Mucosa of gallbladder (tissue), 1 donor: ENCODE measurements at regions not wholly inside any gene's neighbourhood (a gene's known extent, or its start where the extent isn't known, plus 50 kb on each side); places are given as distances from the start of the nearest gene placed in this dataset.
"Not testable (repeated sequence)": the region's sequence is repeated elsewhere in the genome, so short reads cannot be mapped to it uniquely, and the experiment has no call there.

Experiments
- DNase-seq: peaks from one replicate; pipeline ENCODE4 v3.0.0-alpha.2; 2020; ENCODE audit warnings: low spot score
- donor health status: DM: no; HTN: no; CAD: no.

DNA sequence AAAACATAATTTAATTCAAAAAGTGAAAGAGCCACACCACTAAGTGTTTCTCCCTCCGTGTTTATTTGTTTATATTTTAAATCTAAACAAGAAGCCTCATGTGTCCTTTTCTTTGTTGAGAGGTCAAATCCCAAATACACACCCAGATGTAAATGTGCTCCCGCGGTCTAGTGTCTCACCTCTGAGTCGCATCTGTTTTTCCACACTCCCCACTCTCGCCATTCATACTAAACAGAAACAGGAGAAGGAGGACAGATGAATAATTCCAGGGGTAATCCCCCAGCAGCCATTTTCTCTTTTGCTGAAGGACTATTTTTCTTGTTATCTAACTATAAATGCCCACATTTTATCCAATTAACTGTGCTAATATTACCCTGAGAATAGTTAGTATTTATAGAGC, 361.6 kb upstream of the RIOK2 start:
- DNase-seq: no peak

DNA sequence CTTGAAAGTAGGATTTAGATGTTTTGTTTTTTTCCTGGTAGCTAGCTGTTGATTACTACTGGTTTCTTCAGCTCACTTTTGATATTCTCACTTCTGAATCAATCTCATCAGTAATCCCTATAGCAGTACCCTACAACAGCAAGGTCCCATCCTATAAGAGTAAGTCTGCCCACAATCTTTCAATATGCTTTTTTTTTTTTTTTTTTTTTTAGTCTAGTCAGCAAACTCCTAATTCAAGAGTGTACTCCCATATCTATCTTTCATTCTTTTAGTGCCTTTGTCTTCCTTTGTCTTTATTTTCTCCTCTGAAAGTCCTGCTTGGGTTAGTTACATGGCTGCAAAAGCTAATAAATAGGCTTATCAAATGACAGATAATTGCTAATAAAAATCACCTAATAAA, 362.4 kb upstream of the RIOK2 start:
- DNase-seq: no peak

DNA sequence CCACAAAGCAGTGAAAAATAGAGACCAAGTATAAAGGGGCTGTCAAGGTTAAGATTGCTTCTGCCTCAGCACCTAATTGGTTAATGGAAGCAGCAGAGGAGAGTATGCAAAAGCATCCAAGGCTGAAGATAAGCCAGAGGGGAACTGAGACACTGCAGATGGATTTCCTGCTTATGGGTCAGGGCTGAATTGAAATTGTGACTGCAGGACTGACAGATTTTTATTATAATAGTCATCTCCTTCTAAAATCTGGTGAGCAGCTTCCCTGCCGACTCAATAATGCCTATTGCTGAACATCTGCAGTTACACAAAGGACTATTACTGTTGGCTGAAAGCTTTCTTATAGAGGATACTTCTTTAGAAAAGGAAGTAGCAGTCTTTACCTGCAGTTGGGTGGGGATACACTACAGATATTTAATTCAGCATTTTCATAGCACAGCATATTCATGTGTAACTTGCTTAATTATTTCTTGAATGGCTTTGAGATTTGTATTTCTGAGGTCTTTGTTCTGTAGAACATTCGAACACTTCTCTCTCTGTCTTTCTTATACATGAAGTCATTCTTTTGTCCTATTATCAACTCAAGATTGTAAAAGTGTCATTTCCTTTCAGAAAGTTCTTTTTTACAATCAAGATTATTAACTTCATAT, 363.0 kb upstream of the RIOK2 start:
- DNase-seq: no peak

DNA sequence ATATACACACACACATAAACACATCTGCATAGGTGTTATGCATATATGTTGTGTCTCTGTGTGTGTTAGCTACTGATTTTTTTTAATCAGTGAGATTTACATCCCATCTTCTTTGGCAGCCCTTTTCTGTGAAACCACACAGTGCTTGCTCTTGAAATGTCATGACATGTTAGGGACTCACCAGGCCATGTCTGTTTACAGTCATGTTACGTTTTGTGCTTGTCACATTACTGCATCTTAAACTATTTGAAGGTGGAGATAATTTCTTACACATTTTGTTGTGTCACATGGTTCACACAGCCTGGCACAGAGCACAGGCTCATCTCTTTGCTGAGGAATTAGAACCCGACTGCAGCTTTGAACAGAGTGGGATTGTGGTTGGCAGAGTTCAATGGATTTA, 364.4 kb upstream of the RIOK2 start:
- no peak for DNase-seq

DNA sequence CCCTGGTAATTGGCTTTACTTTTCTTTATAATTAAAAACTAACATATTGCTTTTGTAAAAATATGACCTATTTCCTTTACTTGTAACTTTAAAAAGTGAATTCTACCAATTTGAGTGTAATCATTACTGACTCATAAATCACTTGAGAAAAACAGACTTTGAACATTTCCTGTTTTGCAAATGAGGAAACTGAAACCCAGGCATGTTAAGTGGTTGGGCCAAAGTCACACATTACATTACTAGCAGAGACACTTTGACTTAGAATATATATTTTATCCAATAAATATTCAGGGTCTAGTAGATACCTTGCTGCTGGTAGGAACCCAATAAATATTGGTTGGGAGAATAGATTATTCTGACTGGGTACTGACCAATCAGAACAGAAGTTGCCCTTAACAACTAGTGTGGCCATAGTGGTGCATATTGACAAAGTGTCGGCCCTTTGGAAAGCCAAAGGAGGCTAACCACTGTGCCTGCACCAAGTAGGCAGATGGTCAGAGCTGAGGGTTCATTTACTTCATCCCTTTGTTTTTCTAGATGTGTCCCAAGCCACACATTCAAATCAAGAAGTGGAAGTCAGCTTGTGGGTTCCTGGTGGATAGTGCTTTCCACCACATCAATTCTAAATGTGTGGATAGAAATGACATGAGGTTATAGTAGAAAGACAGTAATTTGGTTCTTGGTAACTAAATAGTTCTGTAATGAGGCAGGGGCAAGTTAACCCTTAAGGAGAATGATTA, 365.1 kb upstream of the RIOK2 start:
- DNase-seq: no peak

DNA sequence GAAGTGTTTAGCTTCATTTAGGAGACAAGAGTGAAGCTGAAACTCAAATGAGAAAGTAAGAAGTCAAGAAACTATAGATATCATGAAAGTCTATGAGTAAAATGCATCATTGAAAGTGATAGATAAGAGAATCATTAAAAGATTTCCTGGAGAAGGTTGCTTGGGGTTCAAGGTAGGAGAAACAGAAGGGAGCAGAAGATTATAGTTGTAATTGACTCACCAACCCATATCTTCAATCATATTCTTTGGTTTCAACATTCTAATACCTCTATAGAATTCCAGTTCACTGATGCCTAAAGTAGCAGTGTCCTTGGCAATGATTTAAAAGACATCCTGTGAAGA, 365.7 kb upstream of the RIOK2 start:
- no peak for DNase-seq

DNA sequence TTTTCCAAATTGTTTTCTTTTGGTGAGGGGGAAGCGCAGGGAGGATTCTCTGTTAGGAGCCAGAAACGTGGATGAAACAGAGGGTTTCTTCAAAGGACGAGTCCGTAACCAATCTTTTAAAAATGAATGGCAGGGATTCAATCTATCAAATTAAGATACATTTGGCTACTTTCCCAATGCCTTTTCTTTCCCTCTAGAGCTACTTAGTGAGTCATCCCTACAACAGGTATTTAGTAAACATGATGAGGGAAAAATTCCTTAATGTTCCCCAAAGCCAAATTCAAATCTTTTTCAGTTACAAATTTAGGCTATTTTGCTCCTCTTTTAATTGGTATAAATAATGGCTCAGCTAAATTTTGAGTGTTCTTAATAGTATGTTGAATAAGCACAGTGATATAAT, 366.4 kb upstream of the RIOK2 start:
- no peak for DNase-seq

DNA sequence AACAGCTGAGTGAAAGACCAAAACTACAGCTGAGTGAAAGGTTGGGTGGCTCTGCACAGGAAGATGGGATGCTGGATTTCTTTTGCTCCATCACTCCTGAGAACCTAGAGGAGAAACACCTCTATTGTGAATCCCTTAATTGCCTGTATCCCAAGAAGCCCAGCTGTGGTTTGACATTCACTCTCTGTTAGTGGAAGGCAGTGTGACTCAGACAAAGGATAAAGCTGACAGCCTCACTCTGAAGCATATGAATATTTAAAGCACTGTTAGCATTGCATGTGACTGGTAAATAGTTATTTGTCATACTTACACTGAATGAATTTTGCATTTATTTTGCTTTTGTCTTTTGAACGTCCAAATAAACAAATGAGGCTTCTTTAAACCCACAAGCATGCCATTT, 367.1 kb upstream of the RIOK2 start:
- DNase-seq: no peak

DNA sequence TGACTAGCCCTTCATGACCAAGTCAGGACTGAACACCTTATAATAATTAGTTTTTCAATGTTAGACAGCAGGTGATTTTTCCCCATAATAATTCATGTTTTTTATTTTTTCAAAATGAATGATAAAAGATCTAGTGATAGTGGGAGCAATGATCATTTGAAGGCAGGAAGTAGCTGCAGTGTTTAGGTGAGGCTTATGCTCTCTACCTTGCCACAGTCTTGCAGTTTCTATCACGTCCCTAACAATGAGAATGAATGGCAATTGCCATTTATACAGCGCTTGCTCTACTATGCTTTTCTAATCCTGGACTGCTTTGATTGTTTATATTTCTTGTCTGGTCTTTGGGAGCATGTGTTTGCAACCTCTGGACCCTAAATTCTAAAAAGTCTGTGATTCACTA, 367.8 kb upstream of the RIOK2 start:
- no peak for DNase-seq

DNA sequence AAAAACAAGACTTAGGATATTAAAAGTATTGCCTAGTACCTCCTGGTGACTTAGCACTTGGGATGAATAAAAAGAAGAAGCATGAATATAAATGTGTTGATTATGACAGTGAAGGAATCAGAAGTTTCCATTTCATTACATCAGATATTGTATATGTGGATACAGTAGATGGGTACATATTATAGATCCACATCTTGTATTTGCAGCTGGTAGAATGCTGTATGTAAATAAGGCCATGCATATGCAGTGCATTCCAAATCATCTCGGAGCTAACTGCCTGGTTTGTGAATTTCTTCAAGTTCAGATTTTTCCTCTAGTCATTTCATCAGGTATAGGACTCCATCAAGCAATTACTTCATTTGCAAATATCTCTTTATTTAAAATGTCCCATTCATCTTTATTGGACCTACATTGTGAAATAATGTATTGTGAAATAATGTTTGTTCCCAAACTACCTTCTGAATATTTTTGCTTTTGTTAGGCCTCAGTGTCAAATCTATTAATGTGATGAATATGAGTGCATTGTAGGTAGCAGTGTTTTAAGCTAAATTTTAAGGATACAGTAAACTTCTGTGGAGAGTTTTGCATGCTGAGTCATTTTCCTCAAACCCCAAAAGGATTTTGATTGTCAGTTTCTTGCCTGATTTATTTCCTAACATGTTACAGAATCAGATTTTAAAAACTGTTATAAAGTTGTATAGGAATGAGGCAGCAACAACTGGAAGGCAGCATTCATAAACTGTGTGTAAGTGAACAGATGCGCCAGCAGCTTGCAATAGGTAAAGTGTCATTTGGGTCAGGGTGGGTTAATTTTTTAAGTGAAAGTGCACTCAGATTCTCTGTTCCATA, 370.8 kb upstream of the RIOK2 start:
- no peak for DNase-seq

DNA sequence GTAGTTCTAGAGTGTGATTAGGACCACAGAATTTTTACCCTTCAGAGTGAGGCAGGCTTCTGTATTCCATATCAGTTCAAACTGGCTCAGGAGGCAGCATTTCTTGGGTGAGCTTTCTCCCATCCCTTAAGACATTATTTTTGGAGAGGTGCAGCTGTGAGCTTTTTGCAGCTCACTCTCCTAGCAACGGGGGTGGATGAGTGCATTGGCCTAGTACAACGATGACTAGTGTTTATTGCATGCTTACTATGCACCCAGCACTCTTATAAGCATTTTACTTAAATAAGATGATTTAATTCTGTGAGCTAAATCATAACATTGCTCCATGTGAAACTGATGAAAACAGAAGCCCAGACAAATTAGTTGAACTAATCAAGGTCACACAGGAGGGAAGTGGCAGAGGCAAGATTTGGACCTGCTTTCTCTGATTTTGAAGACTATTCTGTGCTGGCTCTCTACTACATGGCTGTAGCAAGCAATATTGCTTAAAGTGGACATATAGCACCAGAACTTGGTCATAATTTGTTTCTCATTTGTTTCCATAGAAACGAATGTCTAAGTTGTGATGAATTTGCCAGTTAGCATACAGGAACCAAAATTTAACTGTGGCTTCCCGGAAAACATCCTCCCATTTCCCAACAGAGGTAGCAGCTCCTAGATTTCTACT, 372.1 kb upstream of the RIOK2 start:
- DNase-seq: no peak

DNA sequence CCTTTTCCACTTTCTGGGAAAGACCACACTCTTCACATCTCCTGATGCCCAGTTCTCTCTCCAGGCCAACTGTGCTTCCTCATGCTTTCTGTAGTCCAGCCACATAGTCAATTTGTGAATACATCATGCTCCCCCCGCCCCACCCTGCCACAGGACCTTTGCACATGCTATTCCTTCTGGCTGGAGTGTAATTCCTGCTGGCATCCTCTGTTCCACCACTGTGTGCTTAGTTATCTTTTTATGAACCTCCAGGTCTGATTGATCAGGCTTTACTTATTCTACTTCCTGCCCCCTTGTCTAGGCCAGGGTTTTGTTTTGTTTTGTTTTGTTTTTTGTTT, 372.6 kb upstream of the RIOK2 start:
- DNase-seq: no peak

DNA sequence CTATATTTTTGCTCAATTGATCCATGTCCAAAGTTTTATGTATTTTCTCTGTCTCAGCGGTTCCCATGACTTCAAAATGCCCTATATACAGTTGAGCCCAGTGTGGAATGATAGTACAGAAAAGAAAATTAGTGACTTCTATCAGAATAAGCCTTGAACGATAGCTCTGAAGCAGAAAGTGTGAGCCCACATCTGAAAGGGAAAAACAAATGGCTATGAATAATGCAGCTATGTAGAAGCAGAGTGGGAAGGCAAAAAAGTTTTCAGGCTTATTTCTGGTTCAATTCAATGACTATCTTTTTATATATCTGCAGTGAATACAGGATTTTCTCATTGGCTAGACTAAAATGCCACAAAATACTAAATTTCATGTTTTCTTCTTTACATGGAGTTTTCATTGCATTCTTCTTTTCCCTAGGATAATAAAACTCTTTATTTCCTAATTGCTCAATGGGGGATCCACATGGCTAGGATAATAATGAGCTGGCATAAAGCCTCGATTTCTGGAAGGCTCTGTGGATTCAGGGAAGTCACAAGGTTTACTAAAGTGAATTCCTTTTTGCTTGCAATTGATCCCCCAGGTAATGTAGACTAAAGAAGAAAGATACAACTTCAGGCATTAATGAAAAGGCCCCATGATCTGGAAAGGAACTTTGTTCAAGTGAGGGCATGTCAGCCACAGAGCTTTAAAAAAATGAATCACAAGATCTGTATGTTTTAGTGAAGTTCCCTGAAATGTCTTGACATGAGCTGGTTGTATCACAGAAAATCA, 377.0 kb upstream of the RIOK2 start:
- no peak for DNase-seq

DNA sequence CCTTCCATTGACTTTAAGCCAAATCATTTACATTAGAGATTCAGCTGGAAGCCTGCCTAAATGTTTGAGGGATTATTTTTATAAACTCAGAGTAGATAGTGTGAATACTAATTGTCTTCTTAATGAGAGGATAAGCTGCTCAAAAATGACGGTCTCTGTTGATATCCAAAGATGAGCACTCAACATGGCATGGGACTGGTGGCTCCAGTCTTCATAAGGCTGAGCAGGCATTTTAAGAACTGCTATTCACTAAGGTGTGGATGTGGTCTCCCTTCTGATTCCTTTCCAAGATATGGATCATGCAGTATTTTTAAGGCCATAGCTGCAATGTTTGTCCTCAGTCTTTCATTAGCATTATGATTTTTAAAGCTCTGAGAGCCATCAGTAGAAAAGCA, 377.5 kb upstream of the RIOK2 start:
- DNase-seq: no peak

DNA sequence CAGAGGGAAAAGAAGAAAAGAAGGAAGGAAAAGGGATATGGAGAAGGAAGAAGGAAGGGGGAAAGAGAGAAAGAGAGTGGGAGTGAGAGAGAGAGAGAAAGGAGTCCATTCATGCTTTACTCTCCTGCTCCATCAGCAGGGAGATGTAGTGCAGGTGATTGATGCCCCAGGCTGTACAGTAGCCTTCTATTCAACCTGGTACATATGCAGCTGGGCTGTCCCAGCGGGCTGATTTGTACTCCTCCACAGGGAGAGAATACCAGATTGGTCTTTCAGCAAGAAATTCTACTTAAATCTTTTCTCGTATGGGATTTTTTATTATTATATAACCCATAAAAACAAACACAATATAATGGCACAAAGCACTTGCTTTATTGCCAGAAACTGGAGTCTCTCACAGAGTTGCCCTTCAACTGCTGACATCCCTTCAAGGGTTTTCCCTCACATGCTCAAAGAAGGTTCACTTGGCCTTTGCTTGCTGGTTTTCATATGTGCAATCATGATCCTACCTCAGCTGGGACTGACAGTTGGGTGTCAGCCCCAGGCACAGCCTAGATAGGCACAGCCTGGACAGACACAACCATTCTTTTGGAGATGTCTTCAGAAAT, 380.1 kb upstream of the RIOK2 start:
- DNase-seq: no peak

DNA sequence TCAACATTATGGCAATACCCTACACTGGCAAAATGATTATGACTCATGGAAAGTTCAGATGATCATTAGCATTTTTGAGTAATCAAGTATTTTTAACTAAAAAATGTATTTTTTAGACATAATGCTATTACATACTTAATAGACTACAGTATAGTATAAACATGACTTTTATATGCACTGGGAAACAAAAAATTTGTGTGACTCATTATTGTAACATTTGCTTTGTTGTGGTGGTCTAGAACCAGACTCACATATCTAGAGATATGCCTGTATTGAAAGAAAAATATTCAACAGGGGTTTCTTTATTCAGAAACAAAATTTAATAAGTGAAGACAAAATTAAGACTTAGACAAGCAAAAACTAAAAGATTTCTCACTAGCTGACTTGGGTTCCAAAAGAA, 385.3 kb upstream of the RIOK2 start:
- DNase-seq: no peak

DNA sequence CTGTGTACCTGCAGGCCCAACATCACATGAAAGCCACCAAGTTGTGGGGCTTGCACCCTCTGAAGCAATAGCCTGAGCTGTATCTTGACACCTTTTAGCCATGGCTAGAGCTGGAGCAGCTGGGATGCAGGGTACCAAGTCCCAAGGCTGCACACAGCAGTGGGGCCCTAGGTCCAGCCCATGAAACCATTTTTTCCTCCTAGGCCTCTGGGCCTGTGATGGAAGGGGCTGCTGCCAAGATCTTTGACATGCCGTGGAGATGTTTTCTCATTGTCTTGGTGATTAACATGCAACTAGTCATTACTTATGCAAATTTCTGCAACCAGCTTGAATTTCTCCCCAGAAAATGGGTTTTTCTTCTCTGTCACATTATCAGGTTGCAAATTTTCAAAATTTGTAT, 387.2 kb upstream of the RIOK2 start:
- no peak for DNase-seq

DNA sequence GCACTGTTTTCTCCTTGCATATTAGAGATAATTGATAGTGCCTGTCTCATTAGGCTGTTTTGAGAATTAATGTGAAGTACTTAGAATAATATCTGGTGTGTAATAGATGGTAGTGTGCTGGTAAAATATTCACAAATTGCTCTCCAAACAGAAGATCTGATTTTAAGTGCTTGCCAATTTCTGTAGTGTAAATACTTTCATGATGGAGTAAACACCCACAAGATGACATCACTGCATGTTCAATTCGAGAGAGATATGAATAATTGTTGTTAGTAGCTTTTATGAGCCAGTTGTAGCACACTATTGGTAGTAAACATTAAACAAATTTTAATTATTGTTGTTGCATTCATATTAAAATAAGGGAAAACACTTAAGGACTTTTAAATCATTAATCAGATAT, 392.3 kb upstream of the RIOK2 start:
- DNase-seq: no peak

DNA sequence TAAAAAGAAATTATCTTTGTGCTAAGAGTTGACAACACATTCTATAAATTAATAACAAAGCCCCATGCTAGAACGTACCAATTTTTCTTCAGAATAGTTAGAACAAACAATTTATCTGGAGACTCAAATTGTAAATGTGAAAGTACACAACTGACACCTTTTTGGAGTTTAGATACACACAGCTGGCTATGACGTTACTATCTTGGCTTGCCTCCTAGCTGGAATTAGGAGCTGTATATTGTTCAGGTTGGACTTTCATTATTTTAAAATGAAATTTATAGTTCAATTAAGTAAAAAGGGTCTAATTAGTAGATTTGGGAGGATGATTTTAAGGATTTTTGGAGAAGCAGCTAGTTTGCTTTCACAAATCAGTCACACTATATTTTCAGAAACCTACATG, 393.9 kb upstream of the RIOK2 start:
- DNase-seq: no peak

DNA sequence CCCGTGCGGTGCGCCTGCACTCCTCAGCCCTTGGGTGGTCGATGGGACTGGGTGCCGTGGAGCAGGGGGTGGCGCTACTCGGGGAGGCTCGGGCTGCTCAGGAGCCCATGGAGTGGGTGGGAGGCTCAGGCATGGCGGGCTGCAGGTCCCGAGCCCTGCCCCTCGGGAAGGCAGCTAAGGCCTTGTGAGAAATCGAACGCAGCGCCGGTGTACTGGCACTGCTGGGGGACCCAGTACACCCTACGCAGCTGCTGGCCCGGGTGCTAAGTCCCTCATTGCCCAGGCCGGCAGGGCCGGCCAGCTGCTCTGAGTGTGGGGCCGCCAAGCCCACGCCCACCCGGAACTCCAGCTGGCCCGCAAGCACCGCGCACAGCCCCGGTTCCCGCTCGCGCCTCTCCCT, 396.9 kb upstream of the RIOK2 start:
- not testable (repeated sequence) for DNase-seq

DNA sequence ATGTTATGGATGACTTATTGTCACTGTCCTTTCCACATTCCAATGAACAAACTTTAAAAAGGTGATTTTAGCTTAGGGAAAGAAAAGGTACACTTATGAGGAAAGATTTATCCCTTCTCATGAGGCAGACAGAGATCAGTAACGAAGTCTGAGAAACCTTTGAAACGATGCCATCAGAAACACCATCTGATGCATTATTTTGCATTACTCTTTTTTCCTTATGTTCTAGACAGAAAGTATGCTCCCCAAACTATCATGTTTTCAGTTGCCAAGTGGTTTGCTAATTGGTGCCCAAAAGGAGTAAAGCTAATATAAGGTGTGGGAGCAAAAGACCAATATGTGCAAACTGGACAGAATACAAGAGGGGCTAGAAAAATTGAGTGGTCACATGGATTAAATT, 397.7 kb upstream of the RIOK2 start:
- DNase-seq: no peak

DNA sequence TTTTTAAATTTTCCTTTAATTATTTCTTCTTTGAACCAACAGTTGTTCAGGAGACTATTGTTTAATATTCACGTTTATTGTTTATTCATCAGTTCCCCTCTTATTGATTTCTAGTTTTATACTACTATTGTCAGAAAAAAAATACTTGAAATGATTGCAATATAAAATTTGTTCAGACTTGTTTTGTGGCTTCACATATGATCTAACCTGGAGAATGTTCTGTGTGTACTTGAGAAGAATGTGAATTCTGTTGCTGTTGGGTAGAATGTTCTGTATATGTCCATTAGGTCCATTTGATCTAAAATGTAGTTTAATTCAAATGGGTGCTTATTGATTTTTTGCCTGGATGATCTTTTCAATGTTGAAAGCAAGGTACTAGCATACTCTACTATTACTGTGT, 408.7 kb upstream of the RIOK2 start:
- DNase-seq: no peak
